ENCODE measurements at regions not wholly inside any gene's neighbourhood (a gene's known extent, or its start where the extent isn't known, plus 50 kb on each side); places are given as distances from the start of the nearest gene placed in this dataset.

DNA sequence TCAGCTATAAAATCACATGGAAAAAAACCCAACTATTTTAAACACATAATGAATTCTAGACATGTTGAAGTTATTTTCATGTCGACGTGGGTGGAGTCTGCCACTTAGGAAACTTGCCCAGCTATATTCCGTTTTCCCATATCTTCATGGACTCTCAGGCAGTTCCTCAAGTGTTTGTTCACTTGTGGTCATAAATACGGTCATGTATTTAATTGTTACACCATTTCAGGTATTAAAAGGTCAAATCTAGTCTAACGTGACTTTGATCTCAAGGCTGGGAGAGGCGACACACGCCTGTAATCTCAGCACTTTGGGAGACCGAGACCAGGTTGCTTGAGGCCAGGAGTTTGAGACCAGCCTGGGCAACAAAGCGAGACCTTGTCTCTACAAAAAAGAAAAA is 346.9 kb downstream of the PBX1 start:
- DNase-seq (ENCODE audit: low spot score) = no peak
- intact Hi-C loops (cut with DNase I) = no loop called here

GRCh38 chr1:164902491-164902890 is 343.5 kb downstream of the PBX1 start:
- DNase-seq (ENCODE audit: low spot score) = no peak
- intact Hi-C loops (cut with DNase I) = no loop called here

All from cardiac septum (tissue), 1 donor.